Dedifferentiated amniotic fluid mesenchymal stem cell (primary cell): ENCODE measurements at regions not wholly inside any gene's neighbourhood (a gene's known extent, or its start where the extent isn't known, plus 50 kb on each side); places are given as distances from the start of the nearest gene placed in this dataset.
"Not testable (repeated sequence)": the region's sequence is repeated elsewhere in the genome, so short reads cannot be mapped to it uniquely, and the experiment has no call there.

ENCODE experiments used
- DNase-seq: peaks from one replicate; pipeline ENCODE4 v3.0.0-alpha.2; 2016; ENCODE audit errors: extremely low spot score

GRCh38 chr2:194289712-194290346 lies 1367.2 kb upstream of the SLC39A10 start:
- no peak for DNase-seq

- not testable (repeated sequence) for DNase-seq
Observed at GRCh38 chr2:194276667-194277066, 1380.4 kb upstream of the SLC39A10 start.

- DNase-seq: no peak
Observed at GRCh38 chr2:194271293-194271961, 1385.6 kb upstream of the SLC39A10 start.

- no peak for DNase-seq
Observed at GRCh38 chr2:194270648-194271047, 1386.4 kb upstream of the SLC39A10 start.

GRCh38 chr2:194264586-194264985 lies 1392.4 kb upstream of the SLC39A10 start:
- no peak for DNase-seq

- no peak for DNase-seq
Observed at GRCh38 chr2:194260185-194260584, 1396.8 kb upstream of the SLC39A10 start.

- DNase-seq: no peak
Observed at GRCh38 chr2:194257095-194257494, 1399.9 kb upstream of the SLC39A10 start.

GRCh38 chr2:194253528-194254259 lies 1403.3 kb upstream of the SLC39A10 start:
- DNase-seq: no peak

GRCh38 chr2:194252127-194252526 lies 1404.9 kb upstream of the SLC39A10 start:
- peak; percentile 31 for DNase-seq

GRCh38 chr2:194232600-194232999 lies 1424.4 kb upstream of the SLC39A10 start:
- no peak for DNase-seq

- no peak for DNase-seq
Observed at GRCh38 chr2:194223218-194223617, 1433.8 kb upstream of the SLC39A10 start.

- no peak for DNase-seq
Observed at GRCh38 chr2:194214192-194214591, 1442.8 kb upstream of the SLC39A10 start.

- DNase-seq: no peak
Observed at GRCh38 chr2:194205568-194206227, 1451.3 kb upstream of the SLC39A10 start.

GRCh38 chr2:194203898-194204297 lies 1453.1 kb upstream of the SLC39A10 start:
- no peak for DNase-seq

- DNase-seq: no peak
Observed at GRCh38 chr2:194182888-194183287, 1474.1 kb upstream of the SLC39A10 start.

- no peak for DNase-seq
Observed at GRCh38 chr2:194176134-194176533, 1480.9 kb upstream of the SLC39A10 start.

GRCh38 chr2:194166818-194167217 lies 1490.2 kb upstream of the SLC39A10 start:
- DNase-seq: peak; percentile 27

GRCh38 chr2:194155431-194155830 lies 1501.6 kb upstream of the SLC39A10 start:
- DNase-seq: no peak

- no peak for DNase-seq
Observed at GRCh38 chr2:194151231-194151630, 1505.8 kb upstream of the SLC39A10 start.

- no peak for DNase-seq
Observed at GRCh38 chr2:194135463-194135862, 1521.6 kb upstream of the SLC39A10 start.

GRCh38 chr2:194128810-194129209 lies 1528.2 kb upstream of the SLC39A10 start:
- no peak for DNase-seq

GRCh38 chr2:194126418-194126817 lies 1530.6 kb upstream of the SLC39A10 start:
- no peak for DNase-seq
